K562 (cell line): ENCODE measurements at regions not wholly inside any gene's neighbourhood (a gene's known extent, or its start where the extent isn't known, plus 50 kb on each side); places are given as distances from the start of the nearest gene placed in this dataset.

Source experiments
- ATAC-seq: fragments of 200-7000 bp; cut with Tn5 transposase; 3 replicates; pipeline ENCODE4 v1.9.1; 2020; ENCODE audit warnings: moderate library complexity
- BruUV-seq: library from RNA; stranded (reverse); fragments of 400-500 nt; replicated peaks from 2 replicates; lab custom pipeline; 2021; lab: Mats Ljungman, UMichigan
- CTCF ChIA-PET: fragments of 300-600 bp; formaldehyde crosslinking; extraction: SDS; loops from one replicate; lab custom pipeline; 2021; ENCODE audit warnings: low intra/inter-chr PET ratio; lab: Yijun Ruan, JAX
- POLR2A ChIA-PET: fragments of 300-600, 350-650 bp; sonication (Branson Sonifier 250); formaldehyde crosslinking; extraction: SDS; loops from one replicate; lab custom pipeline; 2021; ENCODE audit warnings: antibody characterized with exemption, inconsistent platforms; lab: Yijun Ruan, JAX
- DNase-seq, 4 experiments: peaks; one replicate each; pipeline versions ENCODE4 v3.0.0 to v3.0.0-alpha.2; 2011 to 2018; ENCODE audit warnings: low spot score in 3 of 4, mixed read lengths in 3 of 4; ENCODE audit errors: extremely low read depth in 1 of 4
- FAIRE-seq: peaks from 2 replicates; lab custom pipeline; 2011; peaks lifted over from hg19 to GRCh38; lab: Jason Lieb, UNC
- H2AFZ ChIP-seq: 2 replicates; pipeline ENCODE4 v1.6.0; 2011; ENCODE audit warnings: low read depth, low read length, control low read depth, inconsistent platforms
- H3K27ac ChIP-seq: fragments of 200-600 bp; 3 replicates; pipeline ENCODE4 v1.8.0; 2011; ENCODE audit warnings: low read depth, mild to moderate bottlenecking, control low read depth, inconsistent platforms, low read length, moderate library complexity, mixed read lengths; ENCODE audit errors: extremely low read depth
- H3K27me3 ChIP-seq, 2 experiments: fragments of 300-600 bp in 1 of 2; 2 replicates in 1 of 2; 3 replicates in 1 of 2; pipeline versions ENCODE4 v1.6.0 to v1.8.0; 2011; ENCODE audit warnings: inconsistent platforms in 2 of 2, low read length in 2 of 2, mild to moderate bottlenecking in 1 of 2, mixed read lengths in 1 of 2, moderate library complexity in 1 of 2; ENCODE audit not compliant: control insufficient read depth in 2 of 2, insufficient read depth in 2 of 2
- H3K36me3 ChIP-seq: fragments of 300-600 bp; 3 replicates; pipeline ENCODE4 v1.8.0; 2011; ENCODE audit warnings: mild to moderate bottlenecking, low read length, inconsistent platforms; ENCODE audit not compliant: control insufficient read depth, insufficient read depth
- H3K4me1 ChIP-seq, 2 experiments: fragments of 200-600 bp in 1 of 2; replicated peaks in 1 of 2; 2 replicates in 1 of 2; 3 replicates in 1 of 2; pipeline versions ENCODE4 v1.5.1 to v1.8.0; 2011; ENCODE audit warnings: inconsistent platforms in 2 of 2, low read length in 2 of 2, mild to moderate bottlenecking in 1 of 2, mixed read lengths in 1 of 2, moderate library complexity in 1 of 2; ENCODE audit not compliant: control insufficient read depth in 2 of 2, insufficient read depth in 2 of 2
- H3K4me2 ChIP-seq: 2 replicates; pipeline ENCODE4 v1.6.1; 2011; ENCODE audit warnings: low read length, control low read depth, inconsistent platforms, mixed read lengths; ENCODE audit not compliant: insufficient read depth
- H3K4me3 ChIP-seq: fragments of 200-600 bp; sonication (generic), shearing (Covaris generic); 2 replicates; pipeline ENCODE4 v1.5.1; 2016; ENCODE audit warnings: control low read depth, inconsistent platforms
- H3K79me2 ChIP-seq: fragments of 200-600 bp; 3 replicates; pipeline ENCODE4 v1.8.0; 2011; ENCODE audit warnings: low read length, inconsistent platforms; ENCODE audit not compliant: control insufficient read depth, insufficient read depth
- H3K9ac ChIP-seq, 2 experiments: 2 replicates each; pipeline versions ENCODE4 v1.6.0 to v1.6.1; 2011; ENCODE audit warnings: low read depth in 2 of 2, low read length in 2 of 2, control low read depth in 1 of 2, inconsistent platforms in 1 of 2, mild to moderate bottlenecking in 1 of 2, mixed read lengths in 1 of 2; ENCODE audit not compliant: insufficient read depth in 1 of 2
- H3K9me1 ChIP-seq: one replicate; pipeline ENCODE4 v1.6.0; 2011; ENCODE audit warnings: inconsistent platforms, mild to moderate bottlenecking, low read length, moderate library complexity; ENCODE audit not compliant: control insufficient read depth, insufficient read depth
- H3K9me3 ChIP-seq: replicated peaks from 2 replicates; pipeline ENCODE4 v1.5.1; 2011; ENCODE audit warnings: low read depth, low read length, inconsistent platforms; ENCODE audit not compliant: control insufficient read depth, insufficient read depth
- H4K20me1 ChIP-seq: replicated peaks from 2 replicates; pipeline ENCODE4 v1.6.1; 2011; ENCODE audit warnings: low read length, inconsistent platforms, mixed read lengths; ENCODE audit not compliant: control insufficient read depth, insufficient read depth
- HEY1 ChIP-seq: fragments of 250-450 bp; sonication (Bioruptor Pico); IDR thresholded peaks from 2 replicates; pipeline ENCODE4 v1.5.0; 2020; ENCODE audit warnings: mild to moderate bottlenecking, moderate library complexity, borderline replicate concordance
- HIVEP1 ChIP-seq: fragments of 250-450 bp; sonication (Bioruptor Pico); IDR thresholded peaks from 2 replicates; pipeline ENCODE4 v1.4.0; 2020; ENCODE audit warnings: mild to moderate bottlenecking
- KLF6 ChIP-seq: fragments of 250-450 bp; sonication (Bioruptor Pico); IDR thresholded peaks from 2 replicates; pipeline ENCODE4 v1.4.0; 2020; ENCODE audit warnings: mild to moderate bottlenecking, moderate library complexity, borderline replicate concordance
- PCBP2 ChIP-seq: fragments of 200-400 bp; formaldehyde crosslinking; IDR thresholded peaks from 2 replicates; pipeline ENCODE4 v1.6.1; 2018; ENCODE audit warnings: low read length, low read depth, mild to moderate bottlenecking, moderate library complexity; ENCODE audit not compliant: poor library complexity, severe bottlenecking
- SNRNP70 ChIP-seq: fragments of 200-400 bp; formaldehyde crosslinking; optimal IDR thresholded peaks from 2 replicates; pipeline ENCODE3; 2017; ENCODE audit warnings: low read depth, low read length
- TAF9B ChIP-seq: fragments of 450-650 bp; IDR thresholded peaks from 2 replicates; pipeline ENCODE4 v1.6.1; 2018; ENCODE audit warnings: mild to moderate bottlenecking; ENCODE audit not compliant: partially characterized antibody
- TRIM28 ChIP-seq: fragments of 450-650 bp; IDR thresholded peaks from 2 replicates; pipeline ENCODE4 v1.6.1; 2017
- XRCC5 ChIP-seq: fragments of 200-400 bp; formaldehyde crosslinking; IDR thresholded peaks from 2 replicates; pipeline ENCODE4 v1.6.1; 2017; ENCODE audit warnings: low read depth, mild to moderate bottlenecking, low read length
- WGBS: fragments of 100-300 bp; shearing (Covaris generic); methylation state at CpG from one replicate; pipeline ENCODE4 v1.1.6; 2016; ENCODE audit warnings: low coverage, mixed read lengths; ENCODE audit not compliant: insufficient coverage; ENCODE audit errors: missing lambda C conversion rate; 5-methylcytosine and 5-hydroxymethylcytosine counted together
- in situ Hi-C: fragments of 300-500 bp; cut with MboI; formaldehyde crosslinking; loops from 4 replicates; pipeline ENCODE4 v1.15.0; 2018; ENCODE audit warnings: inconsistent platforms, mixed read lengths
- intact Hi-C: fragments of 100-400 bp; cut with micrococcal nuclease; formaldehyde crosslinking; loops from 2 replicates; pipeline ENCODE4 v1.14.2; 2022
- TF ChIP-seq, protein P1 (sequence below): fragments of 450-650 bp; formaldehyde crosslinking; IDR thresholded peaks from 2 replicates; pipeline ENCODE4 v1.4.0; 2022; ENCODE audit warnings: missing genetic modification characterization
- TF ChIP-seq, protein P2 (sequence below): fragments of 250-450 bp; sonication (Bioruptor Pico); IDR thresholded peaks from 2 replicates; pipeline ENCODE4 v1.8.0; 2022; ENCODE audit warnings: moderate library complexity, mild to moderate bottlenecking, inconsistent platforms
- TF ChIP-seq, protein P3 (sequence below), 2 experiments: fragments of 150-350 bp in 1 of 2; IDR thresholded peaks; 2 replicates each; pipeline ENCODE4 v1.6.1; 2012 to 2016; ENCODE audit warnings: low read depth in 2 of 2, low read length in 2 of 2, mild to moderate bottlenecking in 1 of 2, moderate library complexity in 1 of 2

DNA sequence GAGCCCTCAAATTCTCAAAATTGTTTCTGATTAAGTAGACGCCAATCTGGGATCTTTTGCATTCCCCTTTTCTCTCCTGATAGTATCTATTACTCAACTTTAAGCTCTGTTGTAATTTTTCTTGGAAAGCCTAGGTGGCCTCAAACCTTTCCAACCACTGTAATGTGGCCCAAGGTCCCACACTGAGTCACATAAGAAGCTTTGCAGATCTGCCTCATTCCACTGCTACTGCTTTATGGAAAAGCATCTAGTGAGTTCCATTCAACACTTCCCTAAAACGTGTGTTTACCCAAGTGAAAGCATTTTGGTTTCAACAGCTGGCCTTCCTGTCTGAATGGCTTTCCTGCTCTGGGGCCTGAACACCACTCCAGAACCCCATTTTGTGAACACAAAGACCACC lies 493.6 kb upstream of the SPHKAP start:
- Histone ChIP-seq H3K27me3 (no peaks in the 10 kb centered on the region), H2AFZ (no peak overlapping the region), H3K9me3 (no peaks in the 10 kb centered on the region), H3K36me3 (no peaks in the 10 kb centered on the region)
- POLR2A ChIA-PET = no interaction called here
- CTCF ChIA-PET = no interaction called here
- no peak for TF ChIP-seq SNRNP70
- TF ChIP-seq, all 486 proteins: peak for 0
- BruUV-seq = no TSS peak
- H3K9ac ChIP-seq = no peak overlapping the region
- intact Hi-C loops (no loop called here), in situ Hi-C loops (no loop called here)
- ATAC-seq (no peak), DNase-seq (no peak), FAIRE-seq (no peak)
- H3K4me3 ChIP-seq = no peak overlapping the region
- no peaks in the 10 kb centered on the region for H3K79me2 ChIP-seq
- no peaks in the 10 kb centered on the region for H3K4me1 ChIP-seq
- no peak overlapping the region for H3K4me2 ChIP-seq
- no peaks in the 10 kb centered on the region for H4K20me1 ChIP-seq
- H3K9me1 ChIP-seq = no peaks in the 10 kb centered on the region
- WGBS = 0% methylated on average over 2 of the region's 2 CpGs
- no peak overlapping the region for H3K27ac ChIP-seq

DNA sequence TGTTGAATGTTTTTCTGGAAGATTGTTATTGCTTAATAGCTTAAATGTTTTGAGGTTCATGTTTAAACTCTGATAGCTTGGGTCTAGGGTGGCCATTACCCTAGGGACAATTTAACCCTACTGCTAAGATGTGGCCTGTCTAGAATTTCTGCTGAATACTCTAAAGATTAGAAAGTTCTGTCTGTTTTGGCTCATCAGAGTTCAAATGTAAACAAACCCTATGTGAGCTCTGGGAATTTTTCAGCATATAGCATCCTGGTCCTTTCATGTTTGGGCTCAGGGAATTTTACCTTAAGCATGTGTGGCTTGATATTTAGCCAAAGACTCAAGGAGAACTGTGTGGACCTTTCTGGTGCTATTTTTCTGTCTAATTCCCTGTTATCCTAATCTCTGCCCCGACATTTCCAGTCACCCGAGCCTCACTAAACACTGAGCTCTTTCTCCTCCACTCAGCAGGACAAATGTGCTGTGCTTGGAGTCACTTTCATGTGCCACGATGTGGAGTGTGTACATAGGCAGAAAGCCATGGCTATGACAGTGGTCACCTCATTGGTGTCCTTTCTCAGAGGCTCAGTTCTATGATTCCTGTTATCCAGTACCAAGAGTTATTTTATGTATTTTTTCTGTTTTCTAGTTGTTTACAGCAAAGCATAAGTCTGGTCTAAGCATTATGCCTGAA lies 492.5 kb upstream of the SPHKAP start:
- ChIA-PET CTCF (no interaction called here), POLR2A (no interaction called here)
- no peak for ATAC-seq
- Histone ChIP-seq H3K4me3 (no peak overlapping the region), H3K4me2 (no peak overlapping the region), H3K9me3 (no peaks in the 10 kb centered on the region), H2AFZ (no peak overlapping the region), H3K9me1 (no peaks in the 10 kb centered on the region), H3K9ac (no peak overlapping the region), H3K79me2 (no peaks in the 10 kb centered on the region), H3K27me3 (no peaks in the 10 kb centered on the region), H3K4me1 (no peaks in the 10 kb centered on the region), H3K36me3 (no peaks in the 10 kb centered on the region), H3K27ac (no peak overlapping the region), H4K20me1 (no peaks in the 10 kb centered on the region)
- in situ Hi-C loops (no loop called here), intact Hi-C loops (no loop called here)
- 6% methylated on average over 3 of the region's 3 CpGs for WGBS
- TF ChIP-seq, protein P1, sequence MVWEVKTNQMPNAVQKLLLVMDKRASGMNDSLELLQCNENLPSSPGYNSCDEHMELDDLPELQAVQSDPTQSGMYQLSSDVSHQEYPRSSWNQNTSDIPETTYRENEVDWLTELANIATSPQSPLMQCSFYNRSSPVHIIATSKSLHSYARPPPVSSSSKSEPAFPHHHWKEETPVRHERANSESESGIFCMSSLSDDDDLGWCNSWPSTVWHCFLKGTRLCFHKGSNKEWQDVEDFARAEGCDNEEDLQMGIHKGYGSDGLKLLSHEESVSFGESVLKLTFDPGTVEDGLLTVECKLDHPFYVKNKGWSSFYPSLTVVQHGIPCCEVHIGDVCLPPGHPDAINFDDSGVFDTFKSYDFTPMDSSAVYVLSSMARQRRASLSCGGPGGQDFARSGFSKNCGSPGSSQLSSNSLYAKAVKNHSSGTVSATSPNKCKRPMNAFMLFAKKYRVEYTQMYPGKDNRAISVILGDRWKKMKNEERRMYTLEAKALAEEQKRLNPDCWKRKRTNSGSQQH = no peak
- TF ChIP-seq, protein P2, sequence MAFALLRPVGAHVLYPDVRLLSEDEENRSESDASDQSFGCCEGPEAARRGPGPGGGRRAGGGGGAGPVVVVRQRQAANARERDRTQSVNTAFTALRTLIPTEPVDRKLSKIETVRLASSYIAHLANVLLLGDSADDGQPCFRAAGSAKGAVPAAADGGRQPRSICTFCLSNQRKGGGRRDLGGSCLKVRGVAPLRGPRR (CRISPR knock-in tag) = no peak
- no peak for TF ChIP-seq KLF6
- TF ChIP-seq PCBP2 = no peak
- TF ChIP-seq TRIM28 = no peak
- TF ChIP-seq, protein P3, sequence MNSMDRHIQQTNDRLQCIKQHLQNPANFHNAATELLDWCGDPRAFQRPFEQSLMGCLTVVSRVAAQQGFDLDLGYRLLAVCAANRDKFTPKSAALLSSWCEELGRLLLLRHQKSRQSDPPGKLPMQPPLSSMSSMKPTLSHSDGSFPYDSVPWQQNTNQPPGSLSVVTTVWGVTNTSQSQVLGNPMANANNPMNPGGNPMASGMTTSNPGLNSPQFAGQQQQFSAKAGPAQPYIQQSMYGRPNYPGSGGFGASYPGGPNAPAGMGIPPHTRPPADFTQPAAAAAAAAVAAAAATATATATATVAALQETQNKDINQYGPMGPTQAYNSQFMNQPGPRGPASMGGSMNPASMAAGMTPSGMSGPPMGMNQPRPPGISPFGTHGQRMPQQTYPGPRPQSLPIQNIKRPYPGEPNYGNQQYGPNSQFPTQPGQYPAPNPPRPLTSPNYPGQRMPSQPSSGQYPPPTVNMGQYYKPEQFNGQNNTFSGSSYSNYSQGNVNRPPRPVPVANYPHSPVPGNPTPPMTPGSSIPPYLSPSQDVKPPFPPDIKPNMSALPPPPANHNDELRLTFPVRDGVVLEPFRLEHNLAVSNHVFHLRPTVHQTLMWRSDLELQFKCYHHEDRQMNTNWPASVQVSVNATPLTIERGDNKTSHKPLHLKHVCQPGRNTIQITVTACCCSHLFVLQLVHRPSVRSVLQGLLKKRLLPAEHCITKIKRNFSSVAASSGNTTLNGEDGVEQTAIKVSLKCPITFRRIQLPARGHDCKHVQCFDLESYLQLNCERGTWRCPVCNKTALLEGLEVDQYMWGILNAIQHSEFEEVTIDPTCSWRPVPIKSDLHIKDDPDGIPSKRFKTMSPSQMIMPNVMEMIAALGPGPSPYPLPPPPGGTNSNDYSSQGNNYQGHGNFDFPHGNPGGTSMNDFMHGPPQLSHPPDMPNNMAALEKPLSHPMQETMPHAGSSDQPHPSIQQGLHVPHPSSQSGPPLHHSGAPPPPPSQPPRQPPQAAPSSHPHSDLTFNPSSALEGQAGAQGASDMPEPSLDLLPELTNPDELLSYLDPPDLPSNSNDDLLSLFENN (IDR thresholded peaks at IDR 0.05; ENCODE audit: low read depth in 2 of 2, low read length in 2 of 2) = no peak
- no peak for TF ChIP-seq HEY1 (CRISPR knock-in tag)
- no peak for TF ChIP-seq TAF9B
- no peak for TF ChIP-seq HIVEP1 (CRISPR knock-in tag)
- TF ChIP-seq XRCC5 = no peak
- BruUV-seq = no TSS peak
- no peak for DNase-seq
- no peak for FAIRE-seq
